Stimulated activated naive B cell treated with anti-CD40 and anti-IgM and Interleukin-4, amounts not matched to agents 10 μg/mL and 1 μg/mL and 100 μg/mL, for 72 hours (primary cell): ENCODE measurements at regions not wholly inside any gene's neighbourhood (a gene's known extent, or its start where the extent isn't known, plus 50 kb on each side); places are given as distances from the start of the nearest gene placed in this dataset.
A peak's percentile ranks its signal among the peaks of the same experiment; 100 is the strongest.

ENCODE experiments used
- ATAC-seq, 2 donors: fragments of 150-1000 bp; cut with Tn5 transposase; replicated peaks; 2 replicates each; pipeline ENCODE4 v1.10.0; 2021; ENCODE audit warnings: moderate library complexity in 1 of 2
- DNase-seq: peaks from one replicate; pipeline ENCODE4 v3.0.0; 2021
- H3K27ac Mint-ChIP-seq: one replicate; pipeline ENCODE4 v1.8.0; 2022; ENCODE audit warnings: mild to moderate bottlenecking, mixed read lengths
- H3K27me3 Mint-ChIP-seq, 2 donors: one replicate each; pipeline ENCODE4 v1.8.0; 2022; ENCODE audit warnings: mixed read lengths in 2 of 2
- H3K36me3 Mint-ChIP-seq, 2 donors: one replicate each; pipeline ENCODE4 v1.8.0; 2022; ENCODE audit warnings: mixed read lengths in 2 of 2, mild to moderate bottlenecking in 1 of 2
- H3K4me1 Mint-ChIP-seq, 2 donors: one replicate each; pipeline ENCODE4 v1.8.0; 2022; ENCODE audit warnings: mixed read lengths in 2 of 2, mild to moderate bottlenecking in 1 of 2
- H3K4me3 Mint-ChIP-seq, 2 donors: one replicate each; pipeline ENCODE4 v1.8.0; 2022; ENCODE audit warnings: mild to moderate bottlenecking in 2 of 2, mixed read lengths in 2 of 2, moderate library complexity in 1 of 2
- H3K9me3 Mint-ChIP-seq, 2 donors: one replicate each; pipeline ENCODE4 v1.8.0; 2022; ENCODE audit warnings: mixed read lengths in 2 of 2, mild to moderate bottlenecking in 1 of 2

- DNase-seq (no peak), ATAC-seq (peak in 1 of 2 donors; percentile 41)
- H3K27ac Mint-ChIP-seq = no peak overlapping the region
- no peaks in the 10 kb centered on the region for H3K36me3 Mint-ChIP-seq
- no peaks in the 10 kb centered on the region for H3K27me3 Mint-ChIP-seq
- H3K4me1 Mint-ChIP-seq = no peaks in the 10 kb centered on the region
- no peak overlapping the region for H3K4me3 Mint-ChIP-seq
- peaks cover 0 to 4% of the 10 kb centered on the region in 2 donors for H3K9me3 Mint-ChIP-seq
Observed at GRCh38 chr4:138320030-138320429, 77.9 kb upstream of the SLC7A11 start.

GRCh38 chr4:138317175-138317748 lies 75.1 kb upstream of the SLC7A11 start:
- Mint-ChIP-seq H3K4me1 (no peaks in the 10 kb centered on the region), H3K9me3 (peaks cover 2 to 4% of the 10 kb centered on the region in 2 donors), H3K36me3 (no peaks in the 10 kb centered on the region), H3K27me3 (no peaks in the 10 kb centered on the region), H3K4me3 (no peak overlapping the region), H3K27ac (no peak overlapping the region)
- DNase-seq (no peak), ATAC-seq (no peak)

GRCh38 chr4:138312536-138312911 lies 70.4 kb upstream of the SLC7A11 start:
- H3K4me3 Mint-ChIP-seq = no peak overlapping the region
- H3K36me3 Mint-ChIP-seq = no peaks in the 10 kb centered on the region
- peaks cover 6 to 7% of the 10 kb centered on the region in 2 donors for H3K9me3 Mint-ChIP-seq
- DNase-seq (no peak), ATAC-seq (no peak)
- H3K27ac Mint-ChIP-seq = no peak overlapping the region
- H3K4me1 Mint-ChIP-seq = peaks cover 0 to 1% of the 10 kb centered on the region in 2 donors
- peaks cover 0 to 1% of the 10 kb centered on the region in 2 donors for H3K27me3 Mint-ChIP-seq

GRCh38 chr4:138311771-138312535 lies 69.8 kb upstream of the SLC7A11 start:
- DNase-seq (no peak), ATAC-seq (no peak)
- Mint-ChIP-seq H3K4me3 (no peak overlapping the region), H3K27ac (no peak overlapping the region), H3K9me3 (peaks cover 10% of the 10 kb centered on the region in 2 donors), H3K36me3 (no peaks in the 10 kb centered on the region), H3K27me3 (peaks cover 0 to 3% of the 10 kb centered on the region in 2 donors), H3K4me1 (peaks cover 0 to 5% of the 10 kb centered on the region in 2 donors)

GRCh38 chr4:138310991-138311390 lies 68.8 kb upstream of the SLC7A11 start:
- DNase-seq = no peak

GRCh38 chr4:138310498-138310897 lies 68.3 kb upstream of the SLC7A11 start:
- DNase-seq (no peak), ATAC-seq (no peak)
- Mint-ChIP-seq H3K27ac (no peak overlapping the region), H3K4me3 (no peak overlapping the region), H3K9me3 (peaks cover 6 to 10% of the 10 kb centered on the region in 2 donors), H3K27me3 (peaks cover 0 to 3% of the 10 kb centered on the region in 2 donors), H3K36me3 (no peaks in the 10 kb centered on the region), H3K4me1 (peaks cover 0 to 5% of the 10 kb centered on the region in 2 donors)

More at GRCh38 chr4:138310991-138311390, 68.8 kb upstream of the SLC7A11 start:
- ATAC-seq = no peak
- no peak overlapping the region for H3K4me3 Mint-ChIP-seq
- H3K27me3 Mint-ChIP-seq = peaks cover 0 to 3% of the 10 kb centered on the region in 2 donors
- peaks cover 7 to 10% of the 10 kb centered on the region in 2 donors for H3K9me3 Mint-ChIP-seq
- no peak overlapping the region for H3K27ac Mint-ChIP-seq
- peaks cover 0 to 5% of the 10 kb centered on the region in 2 donors for H3K4me1 Mint-ChIP-seq
- no peaks in the 10 kb centered on the region for H3K36me3 Mint-ChIP-seq

- Mint-ChIP-seq H3K27me3 (peaks cover 0 to 3% of the 10 kb centered on the region in 2 donors), H3K4me1 (peaks cover 0 to 5% of the 10 kb centered on the region in 2 donors), H3K9me3 (peaks cover 6 to 8% of the 10 kb centered on the region in 2 donors), H3K36me3 (no peaks in the 10 kb centered on the region), H3K4me3 (no peak overlapping the region), H3K27ac (no peak overlapping the region)
- DNase-seq = no peak
- no peak for ATAC-seq
Observed at GRCh38 chr4:138308356-138308755, 66.2 kb upstream of the SLC7A11 start.

GRCh38 chr4:138307319-138307718 lies 65.2 kb upstream of the SLC7A11 start:
- Mint-ChIP-seq H3K4me3 (no peak overlapping the region), H3K36me3 (no peaks in the 10 kb centered on the region), H3K9me3 (peaks cover 6 to 8% of the 10 kb centered on the region in 2 donors), H3K27ac (no peak overlapping the region), H3K4me1 (peaks cover 0 to 5% of the 10 kb centered on the region in 2 donors), H3K27me3 (peaks cover 0 to 3% of the 10 kb centered on the region in 2 donors)
- ATAC-seq (peak; percentile 50 to 61), DNase-seq (no peak)

- ATAC-seq (peak in 1 of 2 donors; percentile 27), DNase-seq (no peak)
- no peak overlapping the region for H3K27ac Mint-ChIP-seq
- peaks cover 6 to 8% of the 10 kb centered on the region in 2 donors for H3K9me3 Mint-ChIP-seq
- peaks cover 0 to 5% of the 10 kb centered on the region in 2 donors for H3K4me1 Mint-ChIP-seq
- peaks cover 0 to 3% of the 10 kb centered on the region in 2 donors for H3K27me3 Mint-ChIP-seq
- H3K36me3 Mint-ChIP-seq = no peaks in the 10 kb centered on the region
- H3K4me3 Mint-ChIP-seq = no peak overlapping the region
Observed at GRCh38 chr4:138305050-138305449, 62.9 kb upstream of the SLC7A11 start.

- no peak for ATAC-seq
- Mint-ChIP-seq H3K27ac (no peak overlapping the region), H3K36me3 (no peaks in the 10 kb centered on the region), H3K9me3 (no peaks in the 10 kb centered on the region), H3K27me3 (no peaks in the 10 kb centered on the region), H3K4me1 (no peaks in the 10 kb centered on the region), H3K4me3 (no peak overlapping the region)
- DNase-seq = no peak
Observed at GRCh38 chr4:138301536-138301935, 59.4 kb upstream of the SLC7A11 start.

- Mint-ChIP-seq H3K27me3 (no peaks in the 10 kb centered on the region), H3K9me3 (no peaks in the 10 kb centered on the region), H3K4me3 (no peak overlapping the region), H3K4me1 (no peaks in the 10 kb centered on the region), H3K36me3 (no peaks in the 10 kb centered on the region), H3K27ac (no peak overlapping the region)
- no peak for DNase-seq
- ATAC-seq = no peak
Observed at GRCh38 chr4:138300616-138301015, 58.5 kb upstream of the SLC7A11 start.

GRCh38 chr4:138299881-138300280 lies 57.7 kb upstream of the SLC7A11 start:
- H3K9me3 Mint-ChIP-seq = no peaks in the 10 kb centered on the region
- no peaks in the 10 kb centered on the region for H3K4me1 Mint-ChIP-seq
- ATAC-seq (no peak), DNase-seq (no peak)
- no peaks in the 10 kb centered on the region for H3K27me3 Mint-ChIP-seq
- no peaks in the 10 kb centered on the region for H3K36me3 Mint-ChIP-seq
- H3K27ac Mint-ChIP-seq = no peak overlapping the region
- H3K4me3 Mint-ChIP-seq = no peak overlapping the region

- Mint-ChIP-seq H3K9me3 (no peaks in the 10 kb centered on the region), H3K27me3 (no peaks in the 10 kb centered on the region), H3K27ac (no peak overlapping the region), H3K4me3 (no peak overlapping the region), H3K36me3 (no peaks in the 10 kb centered on the region), H3K4me1 (no peaks in the 10 kb centered on the region)
- ATAC-seq = no peak
- no peak for DNase-seq
Observed at GRCh38 chr4:138298866-138299265, 56.7 kb upstream of the SLC7A11 start.

GRCh38 chr4:138298431-138298830 lies 56.3 kb upstream of the SLC7A11 start:
- H3K4me3 Mint-ChIP-seq = no peak overlapping the region
- no peak for ATAC-seq
- H3K36me3 Mint-ChIP-seq = no peaks in the 10 kb centered on the region
- H3K9me3 Mint-ChIP-seq = no peaks in the 10 kb centered on the region
- H3K4me1 Mint-ChIP-seq = no peaks in the 10 kb centered on the region
- H3K27ac Mint-ChIP-seq = no peak overlapping the region
- H3K27me3 Mint-ChIP-seq = no peaks in the 10 kb centered on the region
- no peak for DNase-seq
